ENCODE measurements at regions not wholly inside any gene's neighbourhood (a gene's known extent, or its start where the extent isn't known, plus 50 kb on each side); places are given as distances from the start of the nearest gene placed in this dataset.

GRCh38 chr2:6471419-6471818 lies 394.3 kb downstream of the CMPK2 start:
- ATAC-seq: no peak
- no peak overlapping the region for H3K27ac Mint-ChIP-seq

GRCh38 chr2:6474161-6475140 lies 391.3 kb downstream of the CMPK2 start:
- Mint-ChIP-seq H3K27ac (no peak overlapping the region), H3K27me3 (peaks cover 12% of the 10 kb centered on the region), H3K4me1 (no peaks in the 10 kb centered on the region), H3K4me3 (no peak overlapping the region), H3K36me3 (ENCODE audit: low read depth) (no peaks in the 10 kb centered on the region)
- H3K9me3 ChIP-seq (ENCODE audit: control insufficient read depth, low read length, poor library complexity, severe bottlenecking): no peaks in the 10 kb centered on the region
- DNase-seq: no peak
- no peak for ATAC-seq

More at GRCh38 chr2:6471419-6471818, 394.3 kb downstream of the CMPK2 start:
- H3K9me3 ChIP-seq (ENCODE audit: control insufficient read depth, low read length, poor library complexity, severe bottlenecking): no peaks in the 10 kb centered on the region
- Mint-ChIP-seq H3K4me1 (no peaks in the 10 kb centered on the region), H3K36me3 (ENCODE audit: low read depth) (no peaks in the 10 kb centered on the region), H3K27me3 (peaks cover 12% of the 10 kb centered on the region), H3K4me3 (no peak overlapping the region)
- DNase-seq: no peak

- Mint-ChIP-seq H3K27me3 (peaks cover 12% of the 10 kb centered on the region), H3K27ac (no peak overlapping the region), H3K4me3 (no peak overlapping the region), H3K4me1 (no peaks in the 10 kb centered on the region), H3K36me3 (ENCODE audit: low read depth) (no peaks in the 10 kb centered on the region)
- DNase-seq (no peak), ATAC-seq (no peak)
- no peaks in the 10 kb centered on the region for H3K9me3 ChIP-seq (ENCODE audit: control insufficient read depth, low read length, poor library complexity, severe bottlenecking)
Measured at GRCh38 chr2:6475155-6475940, 390.4 kb downstream of the CMPK2 start.

- H3K9me3 ChIP-seq (ENCODE audit: control insufficient read depth, low read length, poor library complexity, severe bottlenecking): no peaks in the 10 kb centered on the region
- Mint-ChIP-seq H3K27ac (no peak overlapping the region), H3K4me1 (no peaks in the 10 kb centered on the region), H3K4me3 (no peak overlapping the region), H3K36me3 (ENCODE audit: low read depth) (no peaks in the 10 kb centered on the region), H3K27me3 (peaks cover 5% of the 10 kb centered on the region)
- ATAC-seq (no peak), DNase-seq (no peak)
Measured at GRCh38 chr2:6480514-6480913, 385.2 kb downstream of the CMPK2 start.

GRCh38 chr2:6482256-6482655 lies 383.5 kb downstream of the CMPK2 start:
- ATAC-seq: no peak
- DNase-seq: no peak
- Mint-ChIP-seq H3K4me1 (no peaks in the 10 kb centered on the region), H3K36me3 (ENCODE audit: low read depth) (no peaks in the 10 kb centered on the region), H3K27ac (no peak overlapping the region), H3K4me3 (no peak overlapping the region), H3K27me3 (no peaks in the 10 kb centered on the region)
- no peaks in the 10 kb centered on the region for H3K9me3 ChIP-seq (ENCODE audit: control insufficient read depth, low read length, poor library complexity, severe bottlenecking)

- Mint-ChIP-seq H3K4me3 (no peak overlapping the region), H3K4me1 (no peaks in the 10 kb centered on the region), H3K36me3 (ENCODE audit: low read depth) (no peaks in the 10 kb centered on the region)
Measured at GRCh38 chr2:6487765-6488164, 377.9 kb downstream of the CMPK2 start.

GRCh38 chr2:6492573-6492972 lies 373.1 kb downstream of the CMPK2 start:
- no peak for ATAC-seq
- H3K27me3 Mint-ChIP-seq: no peaks in the 10 kb centered on the region
- no peaks in the 10 kb centered on the region for H3K4me1 Mint-ChIP-seq

More at GRCh38 chr2:6487765-6488164, 377.9 kb downstream of the CMPK2 start:
- no peak for ATAC-seq
- no peaks in the 10 kb centered on the region for H3K9me3 ChIP-seq (ENCODE audit: control insufficient read depth, low read length, poor library complexity, severe bottlenecking)
- no peak for DNase-seq
- H3K27me3 Mint-ChIP-seq: no peaks in the 10 kb centered on the region
- H3K27ac Mint-ChIP-seq: no peak overlapping the region

GRCh38 chr2:6493266-6493665 lies 372.4 kb downstream of the CMPK2 start:
- Mint-ChIP-seq H3K27ac (no peak overlapping the region), H3K36me3 (ENCODE audit: low read depth) (no peaks in the 10 kb centered on the region), H3K4me1 (no peaks in the 10 kb centered on the region), H3K4me3 (no peak overlapping the region), H3K27me3 (no peaks in the 10 kb centered on the region)
- DNase-seq: no peak
- H3K9me3 ChIP-seq (ENCODE audit: control insufficient read depth, low read length, poor library complexity, severe bottlenecking): no peaks in the 10 kb centered on the region
- ATAC-seq: no peak

More at GRCh38 chr2:6492573-6492972, 373.1 kb downstream of the CMPK2 start:
- Mint-ChIP-seq H3K36me3 (ENCODE audit: low read depth) (no peaks in the 10 kb centered on the region), H3K4me3 (no peak overlapping the region), H3K27ac (no peak overlapping the region)
- no peak for DNase-seq
- H3K9me3 ChIP-seq (ENCODE audit: control insufficient read depth, low read length, poor library complexity, severe bottlenecking): no peaks in the 10 kb centered on the region

- Mint-ChIP-seq H3K27me3 (no peaks in the 10 kb centered on the region), H3K27ac (no peak overlapping the region), H3K4me1 (no peaks in the 10 kb centered on the region)
Measured at GRCh38 chr2:6493669-6494068, 372.0 kb downstream of the CMPK2 start.

GRCh38 chr2:6495466-6495865 lies 370.2 kb downstream of the CMPK2 start:
- H3K9me3 ChIP-seq (ENCODE audit: control insufficient read depth, low read length, poor library complexity, severe bottlenecking): no peaks in the 10 kb centered on the region
- Mint-ChIP-seq H3K27ac (no peak overlapping the region), H3K36me3 (ENCODE audit: low read depth) (no peaks in the 10 kb centered on the region), H3K4me3 (no peak overlapping the region), H3K4me1 (no peaks in the 10 kb centered on the region), H3K27me3 (no peaks in the 10 kb centered on the region)
- no peak for ATAC-seq
- no peak for DNase-seq

More at GRCh38 chr2:6493669-6494068, 372.0 kb downstream of the CMPK2 start:
- no peak for DNase-seq
- no peaks in the 10 kb centered on the region for H3K36me3 Mint-ChIP-seq (ENCODE audit: low read depth)
- no peak for ATAC-seq
- no peak overlapping the region for H3K4me3 Mint-ChIP-seq
- no peaks in the 10 kb centered on the region for H3K9me3 ChIP-seq (ENCODE audit: control insufficient read depth, low read length, poor library complexity, severe bottlenecking)

GRCh38 chr2:6496376-6496775 lies 369.3 kb downstream of the CMPK2 start:
- no peak overlapping the region for H3K4me3 Mint-ChIP-seq
- ATAC-seq: no peak

GRCh38 chr2:6497048-6497447 lies 368.7 kb downstream of the CMPK2 start:
- DNase-seq (no peak), ATAC-seq (no peak)
- H3K27me3 Mint-ChIP-seq: no peaks in the 10 kb centered on the region
- H3K4me1 Mint-ChIP-seq: no peaks in the 10 kb centered on the region
- H3K27ac Mint-ChIP-seq: no peak overlapping the region
- H3K36me3 Mint-ChIP-seq (ENCODE audit: low read depth): no peaks in the 10 kb centered on the region
- no peak overlapping the region for H3K4me3 Mint-ChIP-seq
- no peaks in the 10 kb centered on the region for H3K9me3 ChIP-seq (ENCODE audit: control insufficient read depth, low read length, poor library complexity, severe bottlenecking)

More at GRCh38 chr2:6496376-6496775, 369.3 kb downstream of the CMPK2 start:
- Mint-ChIP-seq H3K27ac (no peak overlapping the region), H3K27me3 (no peaks in the 10 kb centered on the region), H3K36me3 (ENCODE audit: low read depth) (no peaks in the 10 kb centered on the region), H3K4me1 (no peaks in the 10 kb centered on the region)
- H3K9me3 ChIP-seq (ENCODE audit: control insufficient read depth, low read length, poor library complexity, severe bottlenecking): no peaks in the 10 kb centered on the region
- no peak for DNase-seq

GRCh38 chr2:6498841-6499240 lies 366.9 kb downstream of the CMPK2 start:
- ATAC-seq (no peak), DNase-seq (no peak)
- H3K27me3 Mint-ChIP-seq: no peaks in the 10 kb centered on the region
- no peak overlapping the region for H3K27ac Mint-ChIP-seq
- no peaks in the 10 kb centered on the region for H3K9me3 ChIP-seq (ENCODE audit: control insufficient read depth, low read length, poor library complexity, severe bottlenecking)
- H3K4me1 Mint-ChIP-seq: no peaks in the 10 kb centered on the region
- no peak overlapping the region for H3K4me3 Mint-ChIP-seq
- H3K36me3 Mint-ChIP-seq (ENCODE audit: low read depth): no peaks in the 10 kb centered on the region
